Stimulated activated CD8-positive, alpha-beta memory T cell treated with anti-CD3 and anti-CD28 coated beads, Interleukin-2, amount 100 ng/mL, for 48 hours (primary cell): ENCODE measurements at regions not wholly inside any gene's neighbourhood (a gene's known extent, or its start where the extent isn't known, plus 50 kb on each side); places are given as distances from the start of the nearest gene placed in this dataset.
A peak's percentile ranks its signal among the peaks of the same experiment; 100 is the strongest.
"Not testable (repeated sequence)": the region's sequence is repeated elsewhere in the genome, so short reads cannot be mapped to it uniquely, and the experiment has no call there.

Source experiments
- DNase-seq, 2 donors: peaks; one replicate each; pipeline ENCODE4 v3.0.0-alpha.2; 2020; ENCODE audit warnings: low read depth in 2 of 2

GRCh38 chr5:102664616-102665335, 90.3 kb upstream of the PAM start:
- DNase-seq = no peak

GRCh38 chr5:102666164-102666946, 88.8 kb upstream of the PAM start:
- DNase-seq = no peak

GRCh38 chr5:102668220-102668932, 86.7 kb upstream of the PAM start:
- DNase-seq = no peak

- DNase-seq = no peak
Measured at GRCh38 chr5:102670224-102670836, 84.8 kb upstream of the PAM start.

GRCh38 chr5:102671033-102671734, 83.9 kb upstream of the PAM start:
- DNase-seq = not testable (repeated sequence)

GRCh38 chr5:102678267-102679058, 76.6 kb upstream of the PAM start:
- DNase-seq = no peak

- peak; percentile 33 to 41 for DNase-seq
Measured at GRCh38 chr5:102681403-102681983, 73.6 kb upstream of the PAM start.

- DNase-seq = no peak
Measured at GRCh38 chr5:102682101-102682647, 72.9 kb upstream of the PAM start.

GRCh38 chr5:102688076-102688475, 67.0 kb upstream of the PAM start:
- DNase-seq = not testable (repeated sequence)

- not testable (repeated sequence) for DNase-seq
Measured at GRCh38 chr5:102688581-102689342, 66.3 kb upstream of the PAM start.

GRCh38 chr5:102690910-102691309, 64.2 kb upstream of the PAM start:
- no peak for DNase-seq

- no peak for DNase-seq
Measured at GRCh38 chr5:102691434-102691833, 63.7 kb upstream of the PAM start.

GRCh38 chr5:102700120-102700831, 54.8 kb upstream of the PAM start:
- no peak for DNase-seq

GRCh38 chr5:102700916-102701315, 54.2 kb upstream of the PAM start:
- no peak for DNase-seq

GRCh38 chr5:102701748-102702147, 53.4 kb upstream of the PAM start:
- DNase-seq = no peak
